ES-I3 (cell line): ENCODE measurements at regions not wholly inside any gene's neighbourhood (a gene's known extent, or its start where the extent isn't known, plus 50 kb on each side); places are given as distances from the start of the nearest gene placed in this dataset.

ENCODE experiments used
- H3K36me3 ChIP-seq: 2 replicates; pipeline ENCODE4 v1.6.1; 2013; ENCODE audit warnings: mild to moderate bottlenecking, low read length, control low read depth, moderate library complexity; ENCODE audit not compliant: insufficient read depth
- H3K4me1 ChIP-seq: 2 replicates; pipeline ENCODE4 v1.6.1; 2013; ENCODE audit warnings: mild to moderate bottlenecking, control low read depth, low read length; ENCODE audit not compliant: insufficient read depth
- H3K9ac ChIP-seq: 2 replicates; pipeline ENCODE4 v1.6.1; 2013; ENCODE audit warnings: low read depth, mild to moderate bottlenecking, low read length, moderate library complexity
- H3K9me3 ChIP-seq: 2 replicates; pipeline ENCODE4 v1.6.1; 2013; ENCODE audit warnings: mild to moderate bottlenecking, low read length, moderate library complexity; ENCODE audit not compliant: control insufficient read depth, insufficient read depth

- Histone ChIP-seq H3K36me3 (no peaks in the 10 kb centered on the region), H3K4me1 (no peaks in the 10 kb centered on the region; the same call in 1 of the 2 replicates), H3K9me3 (no peaks in the 10 kb centered on the region), H3K9ac (no peak overlapping the region)
Measured at GRCh38 chr2:126748188-126748760, 92.3 kb downstream of the GYPC start.

DNA sequence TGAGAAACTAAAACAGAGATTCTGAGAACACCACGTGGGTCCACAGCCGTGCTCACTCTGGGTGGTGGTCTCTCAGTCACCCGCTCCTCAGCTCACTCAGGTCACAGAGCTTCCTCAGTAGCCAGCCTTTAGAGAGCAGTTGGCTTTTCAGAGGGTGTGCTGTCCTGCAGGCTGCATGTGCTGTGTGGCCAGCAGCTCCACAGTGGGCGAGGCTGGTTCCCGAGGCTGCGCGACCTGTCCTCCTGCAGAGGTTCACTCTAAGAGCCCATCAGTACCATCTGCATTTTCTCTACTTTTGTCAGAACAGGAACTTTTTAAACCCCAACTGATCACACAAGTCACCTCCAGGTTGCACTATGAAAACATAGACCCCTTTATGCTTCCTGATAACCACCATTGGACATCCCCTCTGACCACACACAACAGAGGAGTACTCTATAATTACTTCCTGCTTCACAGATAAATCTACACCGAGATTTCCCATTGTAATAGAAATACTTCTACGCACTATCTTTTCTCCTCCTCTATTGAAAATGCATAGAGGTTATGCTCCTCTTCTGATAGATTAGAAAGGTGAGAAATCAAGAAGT, 93.1 kb downstream of the GYPC start:
- H3K36me3 ChIP-seq: no peaks in the 10 kb centered on the region
- H3K9me3 ChIP-seq: no peaks in the 10 kb centered on the region
- H3K4me1 ChIP-seq: no peaks in the 10 kb centered on the region; the same call in 1 of the 2 replicates
- no peak overlapping the region for H3K9ac ChIP-seq

DNA sequence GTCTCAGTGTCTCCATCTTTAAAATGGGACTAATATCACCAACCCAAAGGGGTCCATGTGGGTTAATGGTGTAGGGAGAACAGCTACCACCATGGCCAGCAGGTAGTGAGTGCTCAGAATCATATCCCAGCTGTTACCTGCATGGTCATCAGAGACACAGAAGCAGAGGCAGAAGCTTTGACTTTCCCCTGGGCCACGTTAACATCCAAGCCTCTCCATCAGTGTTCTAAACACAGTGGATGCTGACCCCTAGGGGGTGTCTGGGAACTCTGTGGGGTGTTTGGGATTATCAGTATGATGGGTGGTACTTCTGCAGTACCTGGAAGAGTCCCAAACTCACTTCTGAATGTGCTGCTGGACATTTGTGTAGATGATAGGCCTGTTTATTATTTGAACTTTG, 93.6 kb downstream of the GYPC start:
- Histone ChIP-seq H3K9me3 (no peaks in the 10 kb centered on the region), H3K4me1 (no peaks in the 10 kb centered on the region; the same call in 1 of the 2 replicates), H3K9ac (no peak overlapping the region), H3K36me3 (no peaks in the 10 kb centered on the region)

- no peaks in the 10 kb centered on the region for H3K9me3 ChIP-seq
- H3K9ac ChIP-seq: no peak overlapping the region
- no peaks in the 10 kb centered on the region; the same call in 1 of the 2 replicates for H3K4me1 ChIP-seq
- H3K36me3 ChIP-seq: no peaks in the 10 kb centered on the region
Measured at GRCh38 chr2:126750506-126750905, 94.5 kb downstream of the GYPC start.

DNA sequence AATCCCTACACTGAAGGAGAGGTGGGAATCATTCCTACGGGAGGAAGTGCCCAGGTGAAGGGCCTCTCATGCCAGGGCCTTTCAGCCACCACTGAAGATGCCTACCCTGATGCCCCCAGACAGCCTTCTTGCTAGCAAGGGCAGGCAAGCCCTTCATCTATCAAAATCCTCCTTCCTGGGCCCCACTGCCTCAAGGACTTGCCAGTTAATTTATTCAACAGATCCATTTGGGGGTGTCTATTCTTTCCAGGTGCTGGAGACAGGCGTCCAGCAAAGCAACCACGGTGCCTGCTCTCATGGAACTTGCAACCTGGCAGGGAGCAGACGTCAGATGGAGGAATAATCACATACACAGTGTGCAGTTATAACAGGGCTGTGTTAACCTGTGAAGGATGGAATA, 95.5 kb downstream of the GYPC start:
- no peaks in the 10 kb centered on the region for H3K9me3 ChIP-seq
- H3K36me3 ChIP-seq: no peaks in the 10 kb centered on the region
- no peak overlapping the region for H3K9ac ChIP-seq
- H3K4me1 ChIP-seq: no peaks in the 10 kb centered on the region; the same call in 1 of the 2 replicates

DNA sequence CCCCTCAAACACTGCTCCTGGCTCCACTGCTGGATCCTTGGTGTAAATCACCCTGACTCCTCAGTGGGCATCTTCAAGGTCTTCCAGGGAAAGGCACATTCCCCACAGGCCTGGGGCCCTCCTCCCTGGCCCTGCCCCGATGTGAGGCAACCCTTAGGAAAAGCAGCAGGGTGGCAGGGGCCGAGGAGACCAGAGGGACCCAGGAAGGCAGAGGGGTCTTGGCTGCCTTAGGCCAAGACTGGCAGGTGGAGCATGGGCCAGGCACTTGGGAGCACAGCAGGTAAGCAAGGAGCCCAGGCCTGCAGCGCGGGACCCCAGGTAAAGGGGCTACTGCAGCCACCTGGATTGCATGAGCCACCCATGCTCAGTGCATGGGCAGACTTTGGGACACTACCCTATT, 96.9 kb downstream of the GYPC start:
- Histone ChIP-seq H3K4me1 (no peaks in the 10 kb centered on the region; the same call in 1 of the 2 replicates), H3K9ac (no peak overlapping the region), H3K9me3 (no peaks in the 10 kb centered on the region), H3K36me3 (no peaks in the 10 kb centered on the region)

DNA sequence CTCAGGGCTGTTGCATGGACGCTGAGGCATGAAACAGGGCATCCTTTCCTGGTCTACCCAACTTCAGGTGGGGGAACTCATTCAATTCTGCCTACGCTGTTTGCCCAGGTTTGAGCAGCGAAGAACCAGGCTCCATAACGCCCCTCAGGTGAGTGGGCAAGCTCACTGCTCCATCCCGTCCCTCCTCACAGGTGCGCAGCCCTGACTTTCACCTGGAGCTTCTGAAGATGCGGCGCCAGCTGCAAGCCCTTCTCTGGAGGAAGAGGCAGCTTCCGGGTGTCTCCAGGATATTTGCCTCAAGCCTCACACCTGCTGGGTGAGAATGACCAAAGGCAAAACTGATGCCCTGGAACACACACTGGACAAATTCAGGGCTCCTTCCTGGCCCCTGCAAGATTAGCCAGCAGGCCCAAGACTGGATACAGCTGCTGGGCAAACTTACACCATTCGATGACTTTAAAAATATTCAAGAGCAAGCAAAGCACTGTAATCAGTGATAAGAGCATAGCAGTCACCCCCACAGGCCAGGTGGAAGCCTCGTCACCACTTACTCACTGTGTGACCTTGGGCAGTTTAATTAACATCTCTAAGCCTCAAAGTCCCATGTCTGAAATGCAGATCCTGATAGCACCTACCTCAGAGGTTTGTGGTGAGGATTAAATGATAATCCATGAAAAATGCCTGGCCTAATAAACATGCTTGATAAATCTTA, 97.7 kb downstream of the GYPC start:
- no peaks in the 10 kb centered on the region for H3K9me3 ChIP-seq
- no peaks in the 10 kb centered on the region for H3K36me3 ChIP-seq
- H3K4me1 ChIP-seq: peaks cover 2% of the 10 kb centered on the region
- H3K9ac ChIP-seq: no peak overlapping the region

DNA sequence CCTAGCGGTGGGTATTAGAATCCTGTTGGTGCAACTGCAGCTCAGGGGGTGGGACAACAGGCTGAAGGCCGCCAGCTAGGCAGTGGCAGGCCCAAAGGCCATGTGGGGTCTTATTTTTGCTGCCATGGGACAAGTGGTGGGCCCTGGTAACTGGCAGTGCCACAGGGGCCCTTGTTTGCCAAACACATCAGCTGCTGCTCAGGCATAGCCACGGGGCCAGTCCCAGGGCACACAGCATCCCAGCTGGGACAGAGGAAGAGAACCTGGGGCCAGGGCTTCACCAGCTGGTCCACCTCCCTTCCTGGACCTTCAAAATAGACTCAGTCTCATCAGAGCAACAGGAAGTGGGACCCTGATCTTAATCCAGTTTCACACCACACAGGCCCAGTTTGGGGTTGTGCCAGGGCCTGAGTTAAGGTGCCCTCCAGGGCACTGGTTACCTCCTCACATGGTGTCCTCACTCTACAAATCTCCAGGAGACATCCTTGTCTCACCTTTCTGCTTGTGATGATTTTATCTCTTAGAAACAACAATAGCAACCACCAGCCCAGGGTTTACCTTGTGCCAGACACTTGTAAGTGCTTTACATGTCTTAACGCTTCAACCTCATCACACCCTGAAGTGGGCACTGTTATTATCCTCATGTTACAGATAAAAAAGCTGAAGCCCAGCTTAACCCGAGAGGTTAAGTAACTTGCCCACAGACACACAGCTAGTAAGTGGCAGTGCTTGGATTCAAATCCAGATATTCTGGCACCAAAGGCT, 98.5 kb downstream of the GYPC start:
- peaks cover 7% of the 10 kb centered on the region for H3K4me1 ChIP-seq

GRCh38 chr2:126756125-126756524, 100.2 kb downstream of the GYPC start:
- Histone ChIP-seq H3K9ac (no peak overlapping the region), H3K9me3 (no peaks in the 10 kb centered on the region), H3K4me1 (peaks cover 7% of the 10 kb centered on the region)

More for the DNA sequence above, 98.5 kb downstream of the GYPC start:
- Histone ChIP-seq H3K9ac (no peak overlapping the region), H3K36me3 (no peaks in the 10 kb centered on the region), H3K9me3 (no peaks in the 10 kb centered on the region)

DNA sequence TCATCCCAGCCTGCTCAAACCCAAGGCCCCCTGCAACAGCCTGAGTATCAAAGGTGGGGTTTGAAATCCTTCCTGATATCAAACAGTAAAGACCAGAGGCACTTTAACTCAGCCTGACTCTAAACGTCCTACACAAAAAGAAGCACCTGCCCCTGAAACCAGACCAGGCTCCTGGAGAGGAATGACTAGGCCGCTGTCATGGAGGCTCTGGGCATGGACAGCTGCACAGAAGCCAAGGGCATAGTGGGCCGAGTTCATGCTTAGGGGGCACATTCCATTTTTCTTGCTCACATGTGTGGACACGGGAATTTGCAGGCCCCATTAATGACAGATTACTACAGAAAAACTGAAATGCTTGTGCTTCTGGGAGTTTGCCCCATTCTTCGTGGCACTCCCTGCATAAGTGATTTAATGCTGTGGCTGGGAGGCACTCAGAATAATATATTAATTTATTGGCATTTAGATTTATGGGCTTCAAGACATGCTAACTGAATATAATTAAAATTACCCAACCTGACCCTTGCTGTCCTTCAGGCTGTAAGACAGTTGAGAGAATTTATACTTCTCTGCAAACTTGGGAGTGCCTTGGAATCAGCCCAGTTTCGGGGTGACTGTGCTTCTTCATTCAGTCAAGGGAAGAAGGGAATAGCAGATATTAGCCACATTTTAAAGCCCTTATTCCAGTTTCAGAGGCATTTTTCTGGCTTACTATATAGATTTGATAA, 105.5 kb downstream of the GYPC start:
- H3K4me1 ChIP-seq: peaks cover 7% of the 10 kb centered on the region
- no peaks in the 10 kb centered on the region for H3K36me3 ChIP-seq
- H3K9ac ChIP-seq: no peak overlapping the region
- H3K9me3 ChIP-seq: no peaks in the 10 kb centered on the region

More at GRCh38 chr2:126756125-126756524, 100.2 kb downstream of the GYPC start:
- no peaks in the 10 kb centered on the region for H3K36me3 ChIP-seq

- Histone ChIP-seq H3K36me3 (no peaks in the 10 kb centered on the region), H3K4me1 (peaks cover 7% of the 10 kb centered on the region), H3K9ac (no peak overlapping the region)
Measured at GRCh38 chr2:126761981-126762878, 106.3 kb downstream of the GYPC start.

DNA sequence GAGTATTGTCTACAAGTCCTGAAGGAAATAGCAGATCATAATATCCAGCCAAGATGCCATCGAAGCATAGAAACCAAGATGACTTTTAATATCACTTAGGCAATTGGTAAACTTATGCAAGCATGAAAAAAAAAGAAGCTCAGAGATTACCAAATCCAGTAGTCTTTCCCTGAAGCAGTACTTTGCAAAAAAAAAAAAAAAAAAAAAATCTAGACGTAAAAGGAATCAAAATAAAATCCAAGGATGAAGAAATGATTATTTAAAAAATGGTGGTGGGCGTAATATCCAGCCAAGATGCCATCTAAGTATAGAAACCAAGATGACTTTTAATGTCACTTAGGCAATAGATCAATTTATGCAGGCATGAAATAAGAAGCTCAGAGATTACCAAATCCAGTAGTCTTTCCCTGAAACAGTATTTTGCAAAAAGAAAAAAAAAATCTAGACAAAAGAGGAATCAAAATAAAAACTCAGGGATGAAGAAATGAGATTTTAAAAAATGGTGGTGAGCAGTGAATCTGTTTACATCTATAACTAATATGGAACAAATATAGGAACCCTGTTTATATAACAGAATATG, 108.8 kb downstream of the GYPC start:
- no peaks in the 10 kb centered on the region for H3K4me1 ChIP-seq
- H3K36me3 ChIP-seq: no peaks in the 10 kb centered on the region
- H3K9ac ChIP-seq: no peak overlapping the region
- no peaks in the 10 kb centered on the region for H3K9me3 ChIP-seq

More at GRCh38 chr2:126761981-126762878, 106.3 kb downstream of the GYPC start:
- H3K9me3 ChIP-seq: no peaks in the 10 kb centered on the region

GRCh38 chr2:126765395-126765794, 109.4 kb downstream of the GYPC start:
- Histone ChIP-seq H3K9ac (no peak overlapping the region), H3K9me3 (no peaks in the 10 kb centered on the region), H3K4me1 (no peaks in the 10 kb centered on the region), H3K36me3 (no peaks in the 10 kb centered on the region)
